AG09319 (cell line): ENCODE measurements at regions not wholly inside any gene's neighbourhood (a gene's known extent, or its start where the extent isn't known, plus 50 kb on each side); places are given as distances from the start of the nearest gene placed in this dataset.

Source experiments
- DNase-seq: peaks from one replicate; pipeline ENCODE4 v3.0.0-alpha.2; 2010; ENCODE audit warnings: low read depth; ENCODE audit errors: extremely low read depth
- TF ChIP-seq, protein P1 (sequence below): IDR thresholded peaks from 2 replicates; pipeline ENCODE4 v1.5.1; 2011; ENCODE audit warnings: low read depth, mild to moderate bottlenecking, inconsistent platforms, low read length, moderate library complexity

DNA sequence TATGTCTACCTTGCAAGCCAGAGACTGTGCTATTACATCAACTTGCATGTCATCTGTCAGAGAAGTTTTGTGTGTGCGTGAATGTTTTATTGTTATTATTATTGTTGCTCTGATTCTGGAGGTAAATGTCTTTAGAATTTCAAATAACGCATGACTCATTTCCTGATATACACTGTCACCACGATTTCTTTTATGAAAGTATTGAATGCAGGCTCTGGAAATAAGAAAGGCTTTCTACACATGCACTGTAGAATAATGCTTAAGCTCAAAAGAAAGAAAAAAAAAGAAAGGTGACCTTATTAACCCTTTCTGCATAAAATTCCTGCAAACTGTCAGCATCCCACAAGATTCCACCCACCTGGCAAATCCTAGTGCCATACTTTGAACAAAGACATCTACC, 632.9 kb downstream of the ZNF674 start:
- no peak for DNase-seq
- TF ChIP-seq, protein P1, sequence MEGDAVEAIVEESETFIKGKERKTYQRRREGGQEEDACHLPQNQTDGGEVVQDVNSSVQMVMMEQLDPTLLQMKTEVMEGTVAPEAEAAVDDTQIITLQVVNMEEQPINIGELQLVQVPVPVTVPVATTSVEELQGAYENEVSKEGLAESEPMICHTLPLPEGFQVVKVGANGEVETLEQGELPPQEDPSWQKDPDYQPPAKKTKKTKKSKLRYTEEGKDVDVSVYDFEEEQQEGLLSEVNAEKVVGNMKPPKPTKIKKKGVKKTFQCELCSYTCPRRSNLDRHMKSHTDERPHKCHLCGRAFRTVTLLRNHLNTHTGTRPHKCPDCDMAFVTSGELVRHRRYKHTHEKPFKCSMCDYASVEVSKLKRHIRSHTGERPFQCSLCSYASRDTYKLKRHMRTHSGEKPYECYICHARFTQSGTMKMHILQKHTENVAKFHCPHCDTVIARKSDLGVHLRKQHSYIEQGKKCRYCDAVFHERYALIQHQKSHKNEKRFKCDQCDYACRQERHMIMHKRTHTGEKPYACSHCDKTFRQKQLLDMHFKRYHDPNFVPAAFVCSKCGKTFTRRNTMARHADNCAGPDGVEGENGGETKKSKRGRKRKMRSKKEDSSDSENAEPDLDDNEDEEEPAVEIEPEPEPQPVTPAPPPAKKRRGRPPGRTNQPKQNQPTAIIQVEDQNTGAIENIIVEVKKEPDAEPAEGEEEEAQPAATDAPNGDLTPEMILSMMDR, result no peak

DNA sequence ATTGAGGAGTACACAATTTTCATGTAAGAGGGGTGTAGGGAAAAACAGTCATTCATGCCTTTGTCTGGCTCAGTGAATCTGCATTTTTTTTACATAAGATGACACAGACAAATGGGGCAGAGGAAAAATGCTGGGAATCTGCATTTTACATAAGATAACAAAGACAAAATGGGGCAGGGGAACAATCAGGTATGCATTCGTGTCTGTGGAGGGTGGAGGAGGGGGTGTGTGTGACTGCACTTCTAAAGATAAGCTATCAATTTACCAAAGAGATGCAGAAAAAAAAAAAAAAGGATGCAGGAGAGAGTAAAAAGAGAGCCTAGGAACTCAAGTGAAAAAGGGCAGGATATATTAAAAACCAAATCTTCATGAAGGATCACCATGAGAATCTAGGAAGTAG, 637.4 kb downstream of the ZNF674 start:
- DNase-seq, result no peak
- TF ChIP-seq, protein P1, result no peak

DNA sequence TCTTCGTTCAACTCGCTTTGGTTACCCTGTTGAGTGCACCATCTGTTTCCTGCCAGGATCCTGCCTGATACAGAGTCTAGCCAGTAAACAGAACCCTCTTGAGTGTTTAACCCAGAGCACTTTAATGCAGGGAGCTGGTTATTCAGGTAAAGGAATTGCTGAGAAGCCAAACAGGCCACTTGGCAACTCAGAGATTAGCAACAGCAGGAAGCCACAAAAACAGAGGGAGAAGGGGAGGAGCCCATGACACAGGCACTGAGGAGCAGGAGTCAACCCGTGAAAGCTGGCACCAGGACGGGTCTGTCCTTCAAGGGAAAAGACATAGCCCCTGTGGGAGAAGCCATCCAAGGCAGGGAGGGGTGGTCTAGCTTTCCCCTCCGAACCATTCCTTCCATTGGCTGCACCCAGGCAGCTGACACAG, 641.4 kb downstream of the ZNF674 start:
- DNase-seq, result no peak

DNA sequence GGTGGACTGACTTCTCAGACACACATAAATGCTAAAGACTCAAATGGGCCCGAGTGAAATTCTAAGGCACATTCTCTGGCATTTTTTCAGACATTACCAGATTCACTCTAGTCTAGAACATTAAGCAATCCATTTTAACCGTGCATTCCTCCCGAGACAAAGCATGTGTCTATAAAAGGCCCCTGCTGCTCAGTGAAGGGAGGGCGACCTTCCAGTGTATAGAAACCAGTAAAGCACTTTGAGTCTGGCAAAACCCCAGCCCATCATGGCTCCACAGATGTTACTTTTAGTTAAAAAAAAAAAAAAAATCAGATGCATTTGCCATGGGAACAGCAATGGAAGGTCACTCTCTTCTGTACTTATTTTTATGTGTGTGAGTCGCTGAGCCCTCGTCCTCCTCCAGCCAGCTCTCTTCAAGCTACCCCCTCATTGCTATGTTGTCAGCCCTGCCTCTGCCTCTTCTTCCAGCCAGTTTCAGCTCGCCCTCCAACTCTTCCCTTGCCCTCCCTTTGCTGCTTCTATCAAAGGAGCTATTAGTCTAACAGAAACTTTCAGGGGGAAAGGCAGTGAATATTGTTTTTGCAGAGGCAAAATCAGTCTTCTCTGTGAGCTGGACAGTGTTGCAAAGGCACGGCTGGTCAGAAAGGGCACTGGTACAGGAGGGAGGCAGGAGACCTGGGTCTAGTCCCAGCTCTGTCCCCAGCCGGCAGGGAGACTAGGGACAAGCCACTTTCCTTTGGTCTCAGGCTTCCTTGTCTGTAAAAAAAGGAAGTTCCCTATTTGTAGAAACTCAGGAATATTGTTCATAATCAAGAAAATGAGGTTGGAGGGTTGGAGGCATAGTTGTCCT, 644.2 kb downstream of the ZNF674 start:
- TF ChIP-seq, protein P1, result no peak
- DNase-seq, result no peak

More for the DNA sequence above, 641.4 kb downstream of the ZNF674 start:
- TF ChIP-seq, protein P1, result no peak

DNA sequence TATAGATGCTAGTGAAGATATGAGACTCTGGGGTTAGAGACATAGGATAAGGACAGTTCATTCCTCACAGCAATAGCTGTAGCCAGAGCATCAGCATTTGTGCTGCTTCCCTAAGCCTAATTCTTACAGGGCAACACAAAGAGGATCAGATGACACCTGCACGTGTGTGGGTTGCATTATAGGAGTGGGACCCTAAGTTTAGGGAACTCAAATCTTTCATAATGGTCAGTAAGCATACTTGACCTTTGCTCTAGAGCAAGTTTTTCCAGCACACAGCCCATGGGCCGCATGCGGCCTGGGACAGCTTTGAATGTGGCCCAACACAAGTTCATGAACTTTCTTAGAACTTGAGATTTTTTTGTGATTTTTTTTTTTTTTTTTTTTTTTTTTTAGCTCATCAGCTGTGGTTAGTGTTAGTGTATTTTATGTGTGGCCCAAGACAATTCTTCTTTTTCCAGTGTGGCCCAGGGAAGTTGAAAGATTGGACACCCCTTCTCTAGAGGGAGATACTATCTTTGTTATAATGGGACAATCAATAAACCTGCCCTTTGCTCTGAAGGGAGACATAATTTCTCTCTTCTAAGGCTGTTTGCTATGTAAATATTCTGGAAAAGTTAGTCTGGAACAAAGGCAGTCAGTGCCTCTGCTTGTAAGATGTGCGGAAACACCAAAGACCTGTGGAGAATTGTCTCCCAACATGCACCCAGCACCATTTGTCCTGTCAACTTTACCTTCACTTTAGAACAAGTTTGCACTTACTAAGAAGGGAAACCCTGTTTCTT, 650.2 kb downstream of the ZNF674 start:
- TF ChIP-seq, protein P1, result no peak
- DNase-seq, result no peak

DNA sequence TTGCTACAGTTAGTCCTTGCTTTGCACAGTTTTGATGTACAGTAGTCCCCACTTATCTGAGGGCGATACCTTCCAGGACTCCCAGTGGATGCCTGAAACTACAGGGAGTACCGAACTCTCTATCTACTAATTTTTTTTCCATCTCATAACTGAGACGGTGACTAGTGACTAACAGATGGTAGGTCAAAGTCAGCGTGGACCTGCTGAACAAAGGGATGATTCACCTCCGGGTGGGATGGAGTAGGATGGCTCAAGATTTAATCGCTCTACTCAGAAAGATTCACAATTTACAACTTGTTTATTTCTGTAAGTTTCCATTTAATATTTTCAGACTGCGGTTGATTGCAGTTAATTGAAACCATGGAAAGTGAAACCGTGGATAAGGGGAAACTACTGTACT, 655.8 kb downstream of the ZNF674 start:
- DNase-seq, result peak; percentile 20
- TF ChIP-seq, protein P1, result no peak

DNA sequence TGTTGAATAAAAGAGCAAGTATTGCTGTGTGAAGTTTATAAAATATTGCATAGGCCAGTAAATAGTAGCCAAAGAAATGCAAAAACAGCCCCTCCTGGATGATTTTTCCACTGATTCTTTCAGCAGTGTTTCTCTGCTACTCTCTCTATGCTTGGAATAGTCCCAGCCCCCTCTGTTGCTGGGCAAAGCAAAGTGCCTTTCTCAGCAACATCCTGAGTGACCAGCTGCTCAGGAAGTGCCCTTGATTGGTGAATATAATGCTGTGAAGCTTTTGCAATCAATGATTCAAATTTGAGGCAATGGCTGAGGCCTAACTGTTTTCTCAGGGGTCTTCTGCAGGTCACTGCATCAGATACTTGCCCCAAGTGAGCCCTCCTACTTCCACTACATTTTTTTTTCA, 656.7 kb downstream of the ZNF674 start:
- DNase-seq, result no peak
- TF ChIP-seq, protein P1, result no peak
